ENCODE measurements at regions not wholly inside any gene's neighbourhood (a gene's known extent, or its start where the extent isn't known, plus 50 kb on each side); places are given as distances from the start of the nearest gene placed in this dataset.

- Histone ChIP-seq H3K36me3 (ENCODE audit: control insufficient read depth, insufficient read depth, low read length) (no peaks in the 10 kb centered on the region), H3K27ac (ENCODE audit: low read length) (no peak overlapping the region), H3K4me1 (ENCODE audit: control insufficient read depth, insufficient read depth, low read length) (peaks cover under 1% of the 10 kb centered on the region), H3K27me3 (ENCODE audit: control insufficient read depth, insufficient read depth, low read length) (no peaks in the 10 kb centered on the region), H3K9me3 (ENCODE audit: control insufficient read depth, insufficient read depth, low read length) (no peaks in the 10 kb centered on the region), H3K4me3 (ENCODE audit: low read length) (no peak overlapping the region)
- intact Hi-C loops (cut with micrococcal nuclease): no loop called here
- Mint-ChIP-seq H3K27me3 (ENCODE audit: low read depth in 2 of 2) (peaks cover 11 to 27% of the 10 kb centered on the region in 2 donors), H3K9me3 (no peaks in the 10 kb centered on the region), H3K36me3 (no peaks in the 10 kb centered on the region), H3K4me1 (peaks cover 2 to 8% of the 10 kb centered on the region in 2 donors), H3K27ac (no peak overlapping the region), H3K4me3 (no peak overlapping the region)
- no peak for DNase-seq
- 86% methylated on average over 1 of the region's 3 CpGs for WGBS (ENCODE audit: insufficient coverage)
- no peak for ATAC-seq
- TF ChIP-seq CTCF (IDR thresholded peaks at IDR 0.05): no peak
These were observed 218.7 kb upstream of the S1PR3 start for GRCh38 chr9:88772575-88772974.

GRCh38 chr9:88773126-88773525 is 218.1 kb upstream of the S1PR3 start:
- TF ChIP-seq CTCF (IDR thresholded peaks at IDR 0.05): no peak
- WGBS (ENCODE audit: insufficient coverage): 94% methylated on average over 2 of the region's 5 CpGs
- no peaks in the 10 kb centered on the region for H3K36me3 Mint-ChIP-seq

GRCh38 chr9:88773627-88774244 is 217.5 kb upstream of the S1PR3 start:
- no peak for TF ChIP-seq CTCF (IDR thresholded peaks at IDR 0.05)
- H3K36me3 Mint-ChIP-seq: no peaks in the 10 kb centered on the region
- intact Hi-C loops (cut with micrococcal nuclease): no loop called here
- peaks cover 9 to 18% of the 10 kb centered on the region in 2 donors for H3K27me3 Mint-ChIP-seq (ENCODE audit: low read depth in 2 of 2)
- H3K27ac ChIP-seq (ENCODE audit: low read length): no peak overlapping the region
- no peak for ATAC-seq
- no peaks in the 10 kb centered on the region for H3K9me3 ChIP-seq (ENCODE audit: control insufficient read depth, insufficient read depth, low read length)
- H3K27ac Mint-ChIP-seq: no peak overlapping the region
- no peaks in the 10 kb centered on the region for H3K9me3 Mint-ChIP-seq
- no peaks in the 10 kb centered on the region for H3K27me3 ChIP-seq (ENCODE audit: control insufficient read depth, insufficient read depth, low read length)
- DNase-seq: no peak
- no peak overlapping the region for H3K4me3 ChIP-seq (ENCODE audit: low read length)
- H3K4me3 Mint-ChIP-seq: no peak overlapping the region
- 87% methylated on average over 4 of the region's 4 CpGs for WGBS (ENCODE audit: insufficient coverage)
- peaks cover 9% of the 10 kb centered on the region for H3K4me1 ChIP-seq (ENCODE audit: control insufficient read depth, insufficient read depth, low read length)
- H3K4me1 Mint-ChIP-seq: peaks cover 5 to 18% of the 10 kb centered on the region in 2 donors
- H3K36me3 ChIP-seq (ENCODE audit: control insufficient read depth, insufficient read depth, low read length): no peaks in the 10 kb centered on the region

More at GRCh38 chr9:88773126-88773525, 218.1 kb upstream of the S1PR3 start:
- Histone ChIP-seq H3K4me1 (ENCODE audit: control insufficient read depth, insufficient read depth, low read length) (peaks cover 6% of the 10 kb centered on the region), H3K27me3 (ENCODE audit: control insufficient read depth, insufficient read depth, low read length) (no peaks in the 10 kb centered on the region), H3K36me3 (ENCODE audit: control insufficient read depth, insufficient read depth, low read length) (no peaks in the 10 kb centered on the region), H3K9me3 (ENCODE audit: control insufficient read depth, insufficient read depth, low read length) (no peaks in the 10 kb centered on the region), H3K27ac (ENCODE audit: low read length) (no peak overlapping the region), H3K4me3 (ENCODE audit: low read length) (no peak overlapping the region)
- ATAC-seq: no peak
- Mint-ChIP-seq H3K9me3 (no peaks in the 10 kb centered on the region), H3K27ac (no peak overlapping the region), H3K4me1 (peaks cover 5 to 14% of the 10 kb centered on the region in 2 donors), H3K27me3 (ENCODE audit: low read depth in 2 of 2) (peaks cover 9 to 21% of the 10 kb centered on the region in 2 donors), H3K4me3 (no peak overlapping the region)
- intact Hi-C loops (cut with micrococcal nuclease): no loop called here
- DNase-seq: no peak

GRCh38 chr9:88775037-88775471 is 216.2 kb upstream of the S1PR3 start:
- TF ChIP-seq CTCF (IDR thresholded peaks at IDR 0.05): no peak
- peaks cover 9% of the 10 kb centered on the region for H3K4me1 ChIP-seq (ENCODE audit: control insufficient read depth, insufficient read depth, low read length)
- H3K4me1 Mint-ChIP-seq: peaks cover 5 to 18% of the 10 kb centered on the region in 2 donors
- H3K27me3 Mint-ChIP-seq (ENCODE audit: low read depth in 2 of 2): peaks cover 9 to 18% of the 10 kb centered on the region in 2 donors
- DNase-seq: no peak
- 90% methylated on average over 1 of the region's 1 CpG for WGBS (ENCODE audit: insufficient coverage)
- H3K36me3 ChIP-seq (ENCODE audit: control insufficient read depth, insufficient read depth, low read length): no peaks in the 10 kb centered on the region
- no peak overlapping the region for H3K4me3 ChIP-seq (ENCODE audit: low read length)
- H3K27ac ChIP-seq (ENCODE audit: low read length): no peak overlapping the region
- no peaks in the 10 kb centered on the region for H3K9me3 Mint-ChIP-seq
- no peaks in the 10 kb centered on the region for H3K27me3 ChIP-seq (ENCODE audit: control insufficient read depth, insufficient read depth, low read length)
- no peaks in the 10 kb centered on the region for H3K36me3 Mint-ChIP-seq
- no peak overlapping the region for H3K4me3 Mint-ChIP-seq
- intact Hi-C loops (cut with micrococcal nuclease): no loop called here
- no peak overlapping the region for H3K27ac Mint-ChIP-seq
- no peak for ATAC-seq
- no peaks in the 10 kb centered on the region for H3K9me3 ChIP-seq (ENCODE audit: control insufficient read depth, insufficient read depth, low read length)
